ENCODE measurements at regions not wholly inside any gene's neighbourhood (a gene's known extent, or its start where the extent isn't known, plus 50 kb on each side); places are given as distances from the start of the nearest gene placed in this dataset.

DNA sequence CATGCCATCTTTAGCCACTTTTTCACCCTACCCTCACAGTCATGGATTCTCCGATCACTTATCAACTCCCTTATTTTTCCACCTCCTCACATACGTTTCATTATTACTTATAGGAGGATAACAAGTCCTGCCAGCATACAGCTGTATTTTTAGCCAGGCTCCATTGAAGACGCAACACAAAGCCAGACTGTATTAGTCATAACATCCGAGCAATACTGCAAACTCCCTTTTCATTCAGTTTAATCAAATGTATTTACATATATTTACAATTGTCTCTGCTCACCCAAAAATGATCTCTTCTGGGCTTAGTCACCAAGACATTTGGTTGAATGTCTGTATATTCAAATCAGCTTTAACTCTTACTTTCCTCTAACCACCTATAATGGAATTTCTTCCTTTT is 126.4 kb upstream of the PRLR start:
- FAIRE-seq (no peak), DNase-seq (ENCODE audit: low read depth in 1 of 2, low spot score in 2 of 2) (no peak)
- ChIA-PET CTCF (ENCODE audit: partially characterized antibody) (interaction anchor here (0.9 kb wide), 2 partner anchors 15 to 242 kb away, joined by 3 read pairs; no protein-coding TSS in a partner anchor), POLR2A (ENCODE audit: partially characterized antibody) (no interaction called here)
- Histone ChIP-seq H4K8ac (ENCODE audit: extremely low read depth, insufficient read depth, low read length) (no peak overlapping the region), H2BK15ac (ENCODE audit: low read length) (no peak overlapping the region), H3K9ac (replicated peaks in 1 of 4; ENCODE audit: extremely low read depth in 1 of 4, low read depth in 3 of 4, low read length in 3 of 4) (no peak overlapping the region), H3K36me3 (ENCODE audit: control insufficient read depth in 2 of 4, insufficient read depth in 4 of 4, low read length in 3 of 4) (no peaks in the 10 kb centered on the region), H2BK120ac (replicated peaks; ENCODE audit: low read depth, low read length) (no peak overlapping the region), H2AK5ac (ENCODE audit: low read depth, low read length) (no peak overlapping the region), H4K91ac (replicated peaks; ENCODE audit: insufficient read length, low read length) (no peak overlapping the region), H2BK12ac (ENCODE audit: low read depth, low read length) (no peak overlapping the region), H3K23ac (ENCODE audit: insufficient read length) (no peak overlapping the region), H2BK20ac (ENCODE audit: low read length) (no peak overlapping the region), H3K4me1 (replicated peaks in 1 of 4; ENCODE audit: control insufficient read depth in 3 of 4, insufficient read depth in 4 of 4, low read length in 3 of 4) (no peaks in the 10 kb centered on the region), H3K56ac (replicated peaks; ENCODE audit: insufficient read length, low read depth, low read length) (no peak overlapping the region), H4K5ac (ENCODE audit: insufficient read length, low read depth, low read length) (no peak overlapping the region), H3K18ac (ENCODE audit: extremely low read depth, low read length) (no peak overlapping the region), H3K9me3 (ENCODE audit: insufficient read depth in 2 of 2, low read depth in 1 of 2, low read length in 1 of 2) (no peaks in the 10 kb centered on the region), H2BK5ac (ENCODE audit: low read depth, low read length) (no peak overlapping the region), H3K23me2 (ENCODE audit: low read depth, low read length) (no peaks in the 10 kb centered on the region; the same call in 1 of the 2 replicates), H3K27me3 (replicated peaks in 1 of 4; ENCODE audit: control insufficient read depth in 3 of 4, extremely low read depth in 1 of 4, insufficient read depth in 3 of 4, low read length in 3 of 4) (no peaks in the 10 kb centered on the region), H4K20me1 (replicated peaks in 1 of 2; ENCODE audit: control insufficient read depth in 1 of 2, insufficient read depth in 2 of 2, low read length in 2 of 2) (no peaks in the 10 kb centered on the region), H2AFZ (ENCODE audit: low read length) (no peak overlapping the region), H3K27ac (ENCODE audit: low read depth, low read length) (no peak overlapping the region), H3K4me3 (ENCODE audit: extremely low read depth in 1 of 4, insufficient read depth in 2 of 4, low read depth in 3 of 4, low read length in 4 of 4) (no peak overlapping the region), H3K14ac (ENCODE audit: insufficient read length) (no peak overlapping the region), H3K79me1 (ENCODE audit: low read depth, low read length) (no peaks in the 10 kb centered on the region), H3K4ac (replicated peaks; ENCODE audit: insufficient read length, low read depth, low read length) (no peak overlapping the region), H3K4me2 (ENCODE audit: insufficient read depth in 1 of 2, low read depth in 2 of 2, low read length in 2 of 2) (no peak overlapping the region), H3K79me2 (ENCODE audit: control insufficient read depth in 1 of 2, insufficient read depth in 2 of 2, low read length in 2 of 2) (no peaks in the 10 kb centered on the region)
- TF ChIP-seq SIRT6 (IDR thresholded peaks at IDR 0.05; ENCODE audit: low read length), result no peak
- TF ChIP-seq YY1 (IDR thresholded peaks at IDR 0.05; ENCODE audit: low read depth, low read length), result no peak
- no peak for TF ChIP-seq NRF1 (IDR thresholded peaks at IDR 0.05; ENCODE audit: low read depth, low read length)
- TF ChIP-seq CBX8 (IDR thresholded peaks at IDR 0.05; ENCODE audit: borderline replicate concordance, low read depth, low read length), result no peak
- TF ChIP-seq KDM4A (IDR thresholded peaks at IDR 0.05; ENCODE audit: low read depth, low read length, severe bottlenecking), result no peak
- WGBS, 2 experiments (ENCODE audit: extremely low coverage in 1 of 2, insufficient coverage in 1 of 2, insufficient read length in 1 of 2, insufficient replicate concordance in 2 of 2, low coverage in 1 of 2, low lambda C conversion rate in 2 of 2, missing lambda C conversion rate in 1 of 2), result 88 to 100% methylated on average over 2 to 4 of the region's 4 CpGs

Data from H1 (cell line).